ENCODE measurements at regions not wholly inside any gene's neighbourhood (a gene's known extent, or its start where the extent isn't known, plus 50 kb on each side); places are given as distances from the start of the nearest gene placed in this dataset.

DNA sequence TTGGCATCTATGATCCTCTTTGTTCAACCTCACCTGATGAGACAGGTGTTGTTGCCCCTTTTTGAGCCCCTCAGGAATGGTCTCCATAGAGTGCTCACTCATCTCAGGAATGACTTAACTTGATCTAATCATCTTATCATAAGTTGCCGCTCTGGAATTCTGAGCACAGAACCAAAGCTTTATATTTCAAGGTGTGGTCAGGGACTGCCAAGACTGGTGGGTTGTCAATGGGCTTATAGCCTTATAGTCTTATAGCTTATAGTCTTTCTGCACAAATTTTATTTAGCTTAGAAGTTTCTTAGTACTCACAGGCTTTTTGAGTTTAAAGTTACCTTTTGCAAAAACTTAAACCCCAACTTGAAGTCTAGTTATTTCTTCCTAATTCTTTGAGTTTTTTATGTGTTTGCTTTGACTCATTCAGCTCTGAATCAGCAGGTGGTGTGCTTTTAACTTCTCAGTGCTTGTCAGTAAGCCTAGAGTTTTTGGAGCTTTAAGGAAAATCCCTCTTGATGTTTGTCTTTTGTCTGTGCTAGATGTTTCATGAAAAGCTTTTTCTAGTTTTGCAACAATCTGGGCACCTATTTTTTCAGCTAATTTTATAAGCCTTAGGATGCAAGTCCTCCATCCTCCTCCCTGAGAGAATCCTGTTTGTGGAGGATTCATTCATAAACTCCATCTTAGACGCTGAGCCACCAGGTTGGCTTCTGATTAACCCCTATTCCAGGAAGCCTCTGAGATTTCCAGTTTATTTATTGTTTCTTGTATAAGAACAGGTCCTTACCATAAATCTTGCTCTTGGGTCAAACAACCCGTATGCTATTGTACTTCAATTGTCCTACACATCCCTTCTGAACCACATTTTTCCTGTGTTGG lies 72.3 kb upstream of the SSTR4 start:
- H3K27me3 ChIP-seq (ENCODE audit: insufficient read depth, low read depth, low read length) = no peaks in the 10 kb centered on the region
- no peaks in the 10 kb centered on the region for H3F3A ChIP-seq (ENCODE audit: insufficient read depth, low read length, poor library complexity, severe bottlenecking)
- H3K4me3 ChIP-seq (ENCODE audit: low read length) = no peak overlapping the region
- no peaks in the 10 kb centered on the region for H3K9me2 ChIP-seq (ENCODE audit: insufficient read depth, low read length)
- no peaks in the 10 kb centered on the region for H3K79me2 ChIP-seq (replicated peaks; ENCODE audit: insufficient read depth, low read length)
- H3K27ac ChIP-seq (ENCODE audit: low read length) = no peak overlapping the region
- H3K9ac ChIP-seq (ENCODE audit: low read length) = no peak overlapping the region
- no peak overlapping the region for H3K4me2 ChIP-seq (ENCODE audit: low read length)
- no peaks in the 10 kb centered on the region for H3K36me3 ChIP-seq (ENCODE audit: insufficient read depth, low read length)
- no peaks in the 10 kb centered on the region for H4K20me1 ChIP-seq (ENCODE audit: insufficient read depth)
- no peaks in the 10 kb centered on the region for H3K9me3 ChIP-seq (ENCODE audit: low read length)
- no peak for TF ChIP-seq RAD21 (conservative IDR thresholded peaks at IDR 0.05)
- TF ChIP-seq, protein P1, sequence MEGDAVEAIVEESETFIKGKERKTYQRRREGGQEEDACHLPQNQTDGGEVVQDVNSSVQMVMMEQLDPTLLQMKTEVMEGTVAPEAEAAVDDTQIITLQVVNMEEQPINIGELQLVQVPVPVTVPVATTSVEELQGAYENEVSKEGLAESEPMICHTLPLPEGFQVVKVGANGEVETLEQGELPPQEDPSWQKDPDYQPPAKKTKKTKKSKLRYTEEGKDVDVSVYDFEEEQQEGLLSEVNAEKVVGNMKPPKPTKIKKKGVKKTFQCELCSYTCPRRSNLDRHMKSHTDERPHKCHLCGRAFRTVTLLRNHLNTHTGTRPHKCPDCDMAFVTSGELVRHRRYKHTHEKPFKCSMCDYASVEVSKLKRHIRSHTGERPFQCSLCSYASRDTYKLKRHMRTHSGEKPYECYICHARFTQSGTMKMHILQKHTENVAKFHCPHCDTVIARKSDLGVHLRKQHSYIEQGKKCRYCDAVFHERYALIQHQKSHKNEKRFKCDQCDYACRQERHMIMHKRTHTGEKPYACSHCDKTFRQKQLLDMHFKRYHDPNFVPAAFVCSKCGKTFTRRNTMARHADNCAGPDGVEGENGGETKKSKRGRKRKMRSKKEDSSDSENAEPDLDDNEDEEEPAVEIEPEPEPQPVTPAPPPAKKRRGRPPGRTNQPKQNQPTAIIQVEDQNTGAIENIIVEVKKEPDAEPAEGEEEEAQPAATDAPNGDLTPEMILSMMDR (IDR thresholded peaks at IDR 0.05; ENCODE audit: poor library complexity, severe bottlenecking) = no peak
- no peak overlapping the region for H2AFZ ChIP-seq (ENCODE audit: low read depth, low read length)

DNA sequence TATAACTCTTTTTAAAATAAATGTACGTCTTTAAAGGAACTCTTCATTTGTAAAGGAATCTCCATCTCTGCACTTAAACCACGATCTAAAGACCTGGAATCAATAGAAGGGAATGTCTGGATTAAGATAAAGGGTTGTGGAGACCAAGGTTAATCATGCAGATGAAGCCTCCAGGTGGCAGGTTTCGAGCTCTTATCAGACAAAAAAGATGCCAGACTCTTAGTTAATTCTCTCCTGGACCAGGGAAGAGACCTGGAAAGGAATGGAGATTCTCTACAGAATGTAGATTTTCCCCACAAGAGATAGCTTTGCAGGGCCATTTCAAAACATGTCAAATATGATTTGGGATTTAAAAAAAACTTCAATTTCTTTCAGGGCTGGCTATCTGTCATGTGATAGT lies 71.5 kb upstream of the SSTR4 start:
- Histone ChIP-seq H3K27ac (ENCODE audit: low read length) (no peak overlapping the region), H3K9me3 (ENCODE audit: low read length) (no peaks in the 10 kb centered on the region), H2AFZ (ENCODE audit: low read depth, low read length) (no peak overlapping the region), H3K4me2 (ENCODE audit: low read length) (no peak overlapping the region), H4K20me1 (ENCODE audit: insufficient read depth) (no peaks in the 10 kb centered on the region), H3K36me3 (ENCODE audit: insufficient read depth, low read length) (no peaks in the 10 kb centered on the region), H3K4me3 (ENCODE audit: low read length) (no peak overlapping the region), H3F3A (ENCODE audit: insufficient read depth, low read length, poor library complexity, severe bottlenecking) (no peaks in the 10 kb centered on the region), H3K9ac (ENCODE audit: low read length) (no peak overlapping the region), H3K79me2 (replicated peaks; ENCODE audit: insufficient read depth, low read length) (no peaks in the 10 kb centered on the region), H3K9me2 (ENCODE audit: insufficient read depth, low read length) (no peaks in the 10 kb centered on the region), H3K27me3 (ENCODE audit: insufficient read depth, low read depth, low read length) (no peaks in the 10 kb centered on the region)
- TF ChIP-seq POLR2AphosphoS5 (IDR thresholded peaks at IDR 0.05) (no peak), RAD21 (conservative IDR thresholded peaks at IDR 0.05) (no peak), EZH2 (IDR thresholded peaks at IDR 0.05; ENCODE audit: borderline replicate concordance, insufficient read depth, low read length, poor library complexity, severe bottlenecking) (no peak), MXI1 (conservative IDR thresholded peaks at IDR 0.05; ENCODE audit: poor library complexity, severe bottlenecking) (no peak), TAF1 (IDR thresholded peaks at IDR 0.05; ENCODE audit: low read depth) (no peak), EP300 (conservative IDR thresholded peaks at IDR 0.05; ENCODE audit: poor library complexity, severe bottlenecking) (no peak)
- TF ChIP-seq, protein P1 (IDR thresholded peaks at IDR 0.05; ENCODE audit: poor library complexity, severe bottlenecking) = no peak
- TF ChIP-seq, protein P2, sequence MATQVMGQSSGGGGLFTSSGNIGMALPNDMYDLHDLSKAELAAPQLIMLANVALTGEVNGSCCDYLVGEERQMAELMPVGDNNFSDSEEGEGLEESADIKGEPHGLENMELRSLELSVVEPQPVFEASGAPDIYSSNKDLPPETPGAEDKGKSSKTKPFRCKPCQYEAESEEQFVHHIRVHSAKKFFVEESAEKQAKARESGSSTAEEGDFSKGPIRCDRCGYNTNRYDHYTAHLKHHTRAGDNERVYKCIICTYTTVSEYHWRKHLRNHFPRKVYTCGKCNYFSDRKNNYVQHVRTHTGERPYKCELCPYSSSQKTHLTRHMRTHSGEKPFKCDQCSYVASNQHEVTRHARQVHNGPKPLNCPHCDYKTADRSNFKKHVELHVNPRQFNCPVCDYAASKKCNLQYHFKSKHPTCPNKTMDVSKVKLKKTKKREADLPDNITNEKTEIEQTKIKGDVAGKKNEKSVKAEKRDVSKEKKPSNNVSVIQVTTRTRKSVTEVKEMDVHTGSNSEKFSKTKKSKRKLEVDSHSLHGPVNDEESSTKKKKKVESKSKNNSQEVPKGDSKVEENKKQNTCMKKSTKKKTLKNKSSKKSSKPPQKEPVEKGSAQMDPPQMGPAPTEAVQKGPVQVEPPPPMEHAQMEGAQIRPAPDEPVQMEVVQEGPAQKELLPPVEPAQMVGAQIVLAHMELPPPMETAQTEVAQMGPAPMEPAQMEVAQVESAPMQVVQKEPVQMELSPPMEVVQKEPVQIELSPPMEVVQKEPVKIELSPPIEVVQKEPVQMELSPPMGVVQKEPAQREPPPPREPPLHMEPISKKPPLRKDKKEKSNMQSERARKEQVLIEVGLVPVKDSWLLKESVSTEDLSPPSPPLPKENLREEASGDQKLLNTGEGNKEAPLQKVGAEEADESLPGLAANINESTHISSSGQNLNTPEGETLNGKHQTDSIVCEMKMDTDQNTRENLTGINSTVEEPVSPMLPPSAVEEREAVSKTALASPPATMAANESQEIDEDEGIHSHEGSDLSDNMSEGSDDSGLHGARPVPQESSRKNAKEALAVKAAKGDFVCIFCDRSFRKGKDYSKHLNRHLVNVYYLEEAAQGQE (IDR thresholded peaks at IDR 0.05; ENCODE audit: borderline replicate concordance) = no peak

Data from neural cell (in vitro differentiated cells).